Activated CD4-positive, alpha-beta T cell treated with anti-CD3 and anti-CD28 coated beads for 36 hours (primary cell): ENCODE measurements at regions not wholly inside any gene's neighbourhood (a gene's known extent, or its start where the extent isn't known, plus 50 kb on each side); places are given as distances from the start of the nearest gene placed in this dataset.
"Not testable (repeated sequence)": the region's sequence is repeated elsewhere in the genome, so short reads cannot be mapped to it uniquely, and the experiment has no call there.

Experiments
- ATAC-seq: fragments of 200-7000 bp; cut with Tn5 transposase; one replicate; pipeline ENCODE4 v1.10.0; 2021; ENCODE audit warnings: mild to moderate bottlenecking, moderate library complexity
- CTCF ChIA-PET: fragments of 350-600 bp; sonication (Branson Sonifier 250); formaldehyde crosslinking; loops from one replicate; lab custom pipeline; 2021; ENCODE audit warnings: antibody characterized with exemption; lab: Charles Lee
- POLR2A ChIA-PET: fragments of 350-600 bp; sonication (Branson Sonifier 250); formaldehyde crosslinking; loops from one replicate; lab custom pipeline; 2021; ENCODE audit warnings: antibody characterized with exemption, inconsistent platforms; lab: Charles Lee
- DNase-seq: peaks from one replicate; pipeline ENCODE4 v3.0.0-alpha.2; 2020
- H3K27ac Mint-ChIP-seq: one replicate; pipeline ENCODE4 v1.8.0; 2021; ENCODE audit warnings: mixed read lengths
- H3K27me3 Mint-ChIP-seq: one replicate; pipeline ENCODE4 v1.8.0; 2021; ENCODE audit warnings: mixed read lengths
- H3K36me3 Mint-ChIP-seq: one replicate; pipeline ENCODE4 v1.8.0; 2021; ENCODE audit warnings: low read depth, mixed read lengths
- H3K4me1 Mint-ChIP-seq: one replicate; pipeline ENCODE4 v1.8.0; 2021; ENCODE audit warnings: mixed read lengths
- H3K4me3 Mint-ChIP-seq: one replicate; pipeline ENCODE4 v1.8.0; 2021; ENCODE audit warnings: mild to moderate bottlenecking, moderate library complexity, mixed read lengths
- H3K9me3 Mint-ChIP-seq: one replicate; pipeline ENCODE4 v1.8.0; 2021; ENCODE audit warnings: low read depth, mixed read lengths
- intact Hi-C, 2 experiments: fragments of 100-400 bp; cut with DNase I in 1 of 2; cut with micrococcal nuclease in 1 of 2; formaldehyde crosslinking; loops; one replicate each; pipeline versions ENCODE4 v1.14.2 to v1.15.1; 2022 to 2024; cut with DNase I, micrococcal nuclease

DNA sequence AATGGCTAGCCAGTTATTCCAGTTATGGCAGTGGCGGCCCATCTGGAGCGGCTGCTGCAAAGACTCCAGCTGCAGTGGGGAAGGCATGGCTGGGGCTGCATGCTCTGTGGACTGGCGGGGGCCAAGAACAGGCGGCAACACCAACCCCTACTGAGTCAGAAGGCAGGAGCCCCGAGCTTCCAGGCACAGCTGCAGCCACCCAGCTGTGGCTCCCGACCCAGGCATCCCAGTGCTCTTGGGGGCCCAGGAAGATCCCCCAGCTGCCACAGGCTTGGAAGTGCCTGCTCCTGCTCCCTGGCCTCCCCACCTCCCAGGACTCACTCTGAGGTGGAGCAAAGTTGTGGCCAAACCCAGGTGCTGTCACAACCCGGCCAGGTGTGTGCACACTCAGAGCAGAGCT, 317.0 kb upstream of the RRP15 start:
- H3K36me3 Mint-ChIP-seq = no peaks in the 10 kb centered on the region
- ChIA-PET POLR2A (no interaction called here), CTCF (interaction anchor here (0.5 kb wide), 1 partner anchor 9 kb away, joined by 3 read pairs; no protein-coding TSS in a partner anchor)
- intact Hi-C loops = no loop called here
- H3K4me3 Mint-ChIP-seq = no peak overlapping the region
- peaks cover 3% of the 10 kb centered on the region for H3K9me3 Mint-ChIP-seq
- no peak overlapping the region for H3K27ac Mint-ChIP-seq
- no peaks in the 10 kb centered on the region for H3K27me3 Mint-ChIP-seq
- no peak for DNase-seq
- H3K4me1 Mint-ChIP-seq = no peaks in the 10 kb centered on the region
- no peak for ATAC-seq

DNA sequence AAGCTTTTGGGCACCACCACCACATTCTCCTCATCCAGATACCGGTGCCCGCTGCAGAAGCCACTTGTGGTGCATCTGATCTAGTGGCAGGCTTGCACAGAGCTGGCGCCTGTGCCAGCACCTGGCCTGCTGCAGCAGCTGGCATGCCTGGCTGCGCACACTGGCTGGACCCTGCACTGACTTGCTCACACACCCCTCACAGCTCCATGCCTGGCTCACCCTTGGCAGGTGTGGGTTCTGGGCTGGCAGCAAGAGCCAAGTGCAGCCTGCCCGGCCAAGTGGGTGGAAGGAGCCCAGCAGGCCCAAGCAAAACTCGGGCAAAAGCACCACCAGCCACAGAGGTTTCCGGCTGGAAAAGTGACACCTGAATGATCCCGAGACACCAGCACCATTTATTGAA, 315.7 kb upstream of the RRP15 start:
- ATAC-seq (no peak), DNase-seq (no peak)
- CTCF ChIA-PET = interaction anchor here (0.6 kb wide), 1 partner anchor 388 kb away, joined by 4 read pairs; no protein-coding TSS in a partner anchor
- POLR2A ChIA-PET = no interaction called here
- no peak overlapping the region for H3K27ac Mint-ChIP-seq
- H3K9me3 Mint-ChIP-seq = peaks cover 3% of the 10 kb centered on the region
- no peaks in the 10 kb centered on the region for H3K27me3 Mint-ChIP-seq
- no peak overlapping the region for H3K4me3 Mint-ChIP-seq
- intact Hi-C loops = no loop called here
- no peaks in the 10 kb centered on the region for H3K4me1 Mint-ChIP-seq
- H3K36me3 Mint-ChIP-seq = no peaks in the 10 kb centered on the region

GRCh38 chr1:217977943-217978342, 307.1 kb upstream of the RRP15 start:
- ChIA-PET POLR2A (no interaction called here), CTCF (interaction anchor here (0.6 to 0.7 kb wide), 2 partner anchors 461 to 976 kb away, joined by 3 to 4 read pairs; no protein-coding TSS in a partner anchor)
- intact Hi-C loops = no loop called here
- Mint-ChIP-seq H3K36me3 (no peaks in the 10 kb centered on the region), H3K27me3 (no peaks in the 10 kb centered on the region), H3K4me3 (no peak overlapping the region), H3K4me1 (no peaks in the 10 kb centered on the region), H3K27ac (no peak overlapping the region), H3K9me3 (peaks cover 13% of the 10 kb centered on the region)
- no peak for DNase-seq
- no peak for ATAC-seq

DNA sequence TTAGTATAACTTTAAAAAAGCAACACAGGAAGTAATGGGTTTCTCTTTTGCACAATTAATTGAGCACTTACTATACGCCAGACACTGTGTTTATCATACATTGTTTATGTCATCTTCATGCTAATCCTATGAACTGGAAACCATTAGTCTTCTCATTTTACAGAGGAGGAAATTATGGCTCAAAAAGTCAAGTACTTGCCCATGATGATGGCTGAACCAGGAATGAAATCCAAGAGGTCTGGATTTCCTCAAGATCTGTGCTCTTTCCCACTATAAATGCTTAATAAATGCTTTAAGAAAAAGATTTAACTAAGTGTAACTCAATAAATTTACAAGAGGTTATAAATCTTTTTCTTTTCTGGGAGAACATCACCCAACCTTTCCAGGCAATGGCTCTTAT, 303.7 kb upstream of the RRP15 start:
- H3K9me3 Mint-ChIP-seq = peaks cover 11% of the 10 kb centered on the region
- ChIA-PET CTCF (no interaction called here), POLR2A (no interaction called here)
- H3K36me3 Mint-ChIP-seq = no peaks in the 10 kb centered on the region
- intact Hi-C loops = no loop called here
- H3K4me1 Mint-ChIP-seq = no peaks in the 10 kb centered on the region
- H3K27ac Mint-ChIP-seq = no peak overlapping the region
- DNase-seq (no peak), ATAC-seq (no peak)
- H3K4me3 Mint-ChIP-seq = no peak overlapping the region
- no peaks in the 10 kb centered on the region for H3K27me3 Mint-ChIP-seq

DNA sequence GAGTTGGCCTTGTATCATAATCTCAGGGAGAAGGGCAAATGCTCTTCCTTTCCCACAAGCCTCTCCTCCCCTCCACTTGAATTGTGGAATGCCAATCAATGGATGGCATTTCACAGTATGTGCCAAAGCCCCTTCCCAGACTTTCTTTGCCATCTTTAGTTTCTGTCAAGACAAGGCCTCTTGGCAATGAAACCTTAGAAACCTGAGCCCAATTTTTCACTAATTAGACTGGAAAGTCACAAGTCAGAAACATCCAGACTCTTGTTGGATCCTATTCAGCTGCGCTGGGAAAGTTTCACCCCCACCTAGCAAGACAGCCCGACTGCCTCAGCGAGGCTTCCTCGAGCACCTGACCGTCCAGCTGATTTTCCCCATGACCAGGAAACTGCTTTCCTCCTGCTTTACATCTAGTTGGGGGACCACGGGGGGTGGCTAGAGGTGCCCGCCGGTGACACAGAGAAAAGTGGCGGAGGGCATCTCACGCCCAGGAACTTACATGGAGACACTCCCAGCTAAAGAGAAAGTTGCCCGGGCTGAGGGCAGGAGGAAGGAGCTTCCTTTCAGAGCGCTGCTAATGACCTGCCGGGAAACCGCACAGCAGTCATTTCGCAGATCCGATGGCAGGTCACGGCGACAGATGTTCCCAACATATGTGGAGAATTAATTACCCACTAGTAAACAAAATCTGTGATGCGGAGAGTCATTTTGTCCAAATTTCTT, 302.6 kb upstream of the RRP15 start:
- Mint-ChIP-seq H3K4me3 (no peak overlapping the region), H3K4me1 (no peaks in the 10 kb centered on the region), H3K9me3 (peaks cover 7% of the 10 kb centered on the region), H3K36me3 (no peaks in the 10 kb centered on the region), H3K27me3 (no peaks in the 10 kb centered on the region), H3K27ac (no peak overlapping the region)
- CTCF ChIA-PET = no interaction called here
- ATAC-seq = no peak
- intact Hi-C loops = no loop called here
- DNase-seq = no peak
- POLR2A ChIA-PET = no interaction called here

DNA sequence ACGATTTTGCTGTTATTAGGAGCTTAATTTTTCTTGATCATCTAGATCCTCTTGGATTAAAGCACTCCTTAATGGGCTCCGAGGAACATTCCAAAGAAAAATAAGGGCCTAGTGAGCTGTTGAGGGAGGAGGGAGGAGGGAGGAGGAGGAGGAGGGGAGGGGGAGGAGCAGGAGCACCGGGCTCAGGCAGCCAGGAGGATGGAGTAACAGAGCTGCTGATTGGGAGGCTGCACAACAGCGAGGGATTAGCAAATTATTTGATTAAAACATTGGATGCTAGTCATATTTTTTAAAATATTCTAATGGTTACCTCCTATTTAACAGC, 302.1 kb upstream of the RRP15 start:
- intact Hi-C loops = no loop called here
- no peaks in the 10 kb centered on the region for H3K27me3 Mint-ChIP-seq
- H3K4me3 Mint-ChIP-seq = no peak overlapping the region
- no peak overlapping the region for H3K27ac Mint-ChIP-seq
- DNase-seq (no peak), ATAC-seq (no peak)
- POLR2A ChIA-PET = no interaction called here
- CTCF ChIA-PET = no interaction called here
- H3K4me1 Mint-ChIP-seq = no peaks in the 10 kb centered on the region
- peaks cover 7% of the 10 kb centered on the region for H3K9me3 Mint-ChIP-seq
- H3K36me3 Mint-ChIP-seq = no peaks in the 10 kb centered on the region

DNA sequence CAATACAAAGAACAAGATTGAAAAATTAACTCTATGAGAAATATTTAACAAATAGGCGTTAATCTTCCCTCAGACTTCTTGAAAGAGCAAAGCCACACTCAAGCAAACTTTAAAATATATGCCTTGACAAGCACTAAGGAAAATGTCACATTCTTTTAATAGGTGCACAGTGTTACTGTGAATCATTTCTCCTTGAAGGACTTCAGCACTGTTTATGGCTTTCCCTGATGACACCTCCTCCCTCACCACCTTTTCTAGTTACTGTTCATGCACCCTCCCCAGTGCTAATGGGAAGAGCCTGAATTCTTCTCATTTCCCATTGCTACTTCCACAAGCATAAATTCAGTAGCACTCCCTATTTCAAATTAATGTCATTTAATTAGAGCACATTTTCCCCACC, 299.5 kb upstream of the RRP15 start:
- ATAC-seq (no peak), DNase-seq (no peak)
- no peaks in the 10 kb centered on the region for H3K36me3 Mint-ChIP-seq
- ChIA-PET CTCF (no interaction called here), POLR2A (no interaction called here)
- no peak overlapping the region for H3K27ac Mint-ChIP-seq
- intact Hi-C loops = no loop called here
- no peaks in the 10 kb centered on the region for H3K27me3 Mint-ChIP-seq
- H3K9me3 Mint-ChIP-seq = peaks cover 4% of the 10 kb centered on the region
- H3K4me1 Mint-ChIP-seq = no peaks in the 10 kb centered on the region
- H3K4me3 Mint-ChIP-seq = no peak overlapping the region

DNA sequence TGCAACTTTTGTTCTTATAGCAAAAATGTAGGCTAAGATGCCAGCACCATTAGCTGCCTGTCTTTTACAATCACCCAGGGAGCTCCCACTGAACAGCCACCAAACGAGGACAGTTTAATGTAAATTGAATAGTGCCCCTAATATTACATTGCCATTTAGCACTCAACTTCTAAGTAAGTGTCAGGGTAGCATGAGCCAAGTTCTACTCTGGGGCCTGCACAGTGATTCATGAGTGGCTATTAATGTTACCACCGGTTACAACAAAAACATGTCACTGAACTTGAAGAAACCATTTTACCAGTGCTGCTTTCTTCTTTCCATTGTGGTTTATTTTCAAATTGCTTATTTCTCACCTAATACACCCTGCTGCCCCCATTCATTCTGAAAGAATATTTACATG, 295.6 kb upstream of the RRP15 start:
- ATAC-seq (no peak), DNase-seq (no peak)
- H3K27me3 Mint-ChIP-seq = no peaks in the 10 kb centered on the region
- intact Hi-C loops = no loop called here
- peaks cover 8% of the 10 kb centered on the region for H3K9me3 Mint-ChIP-seq
- POLR2A ChIA-PET = no interaction called here
- H3K4me1 Mint-ChIP-seq = no peaks in the 10 kb centered on the region
- no peak overlapping the region for H3K27ac Mint-ChIP-seq
- CTCF ChIA-PET = no interaction called here
- H3K4me3 Mint-ChIP-seq = no peak overlapping the region
- no peaks in the 10 kb centered on the region for H3K36me3 Mint-ChIP-seq

- CTCF ChIA-PET = no interaction called here
- H3K27ac Mint-ChIP-seq = no peak overlapping the region
- POLR2A ChIA-PET = no interaction called here
- H3K4me1 Mint-ChIP-seq = no peaks in the 10 kb centered on the region
- intact Hi-C loops = no loop called here
- no peaks in the 10 kb centered on the region for H3K36me3 Mint-ChIP-seq
- H3K9me3 Mint-ChIP-seq = peaks cover 11% of the 10 kb centered on the region
- H3K4me3 Mint-ChIP-seq = no peak overlapping the region
- no peaks in the 10 kb centered on the region for H3K27me3 Mint-ChIP-seq
- no peak for DNase-seq
- no peak for ATAC-seq
Observed at GRCh38 chr1:217993439-217993838, 291.7 kb upstream of the RRP15 start.

DNA sequence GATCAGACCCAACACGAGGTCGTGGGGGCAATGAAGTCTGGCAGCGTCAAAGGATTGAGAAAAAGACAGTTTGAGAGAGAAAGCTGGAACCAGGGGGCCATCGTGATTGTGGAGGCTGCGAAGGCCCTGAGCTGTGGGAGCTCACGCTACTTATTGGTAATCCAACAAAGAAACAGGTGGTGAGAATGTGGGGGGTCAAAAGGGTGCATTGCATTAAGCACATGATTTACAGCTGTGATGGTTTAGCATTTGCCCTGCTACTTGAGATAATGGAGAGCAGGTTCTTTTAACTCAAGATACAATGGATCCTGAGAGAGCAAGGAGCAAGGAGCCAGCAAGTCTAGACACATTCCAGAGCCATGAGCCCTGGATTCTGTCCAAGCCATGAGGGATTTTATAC, 276.8 kb upstream of the RRP15 start:
- H3K27me3 Mint-ChIP-seq, intact Hi-C loops, ATAC-seq, DNase-seq, H3K36me3 Mint-ChIP-seq, CTCF ChIA-PET, H3K4me3 Mint-ChIP-seq, H3K27ac Mint-ChIP-seq, H3K4me1 Mint-ChIP-seq, POLR2A ChIA-PET, H3K9me3 Mint-ChIP-seq: not testable (repeated sequence)

DNA sequence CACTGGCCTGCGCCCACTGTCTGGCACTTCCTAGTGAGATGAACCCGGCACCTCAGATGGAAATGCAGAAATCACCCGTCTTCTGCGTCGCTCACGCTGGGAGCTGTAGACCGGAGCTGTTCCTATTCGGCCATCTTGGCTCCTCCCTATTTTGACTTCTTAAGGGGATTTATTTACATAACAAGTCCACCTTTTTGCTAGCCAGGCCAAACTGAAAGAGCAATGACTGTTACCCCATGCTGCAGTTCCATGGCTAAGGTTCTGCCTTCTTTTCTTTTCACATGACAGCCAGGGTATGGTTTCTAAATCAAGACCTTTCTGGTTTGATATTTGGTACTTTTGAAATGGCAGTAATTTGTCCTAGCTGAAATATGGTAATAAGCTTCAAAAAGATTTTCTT, 270.0 kb upstream of the RRP15 start:
- DNase-seq, H3K36me3 Mint-ChIP-seq, H3K4me1 Mint-ChIP-seq, H3K27ac Mint-ChIP-seq, ATAC-seq, H3K4me3 Mint-ChIP-seq, CTCF ChIA-PET, POLR2A ChIA-PET, H3K9me3 Mint-ChIP-seq, intact Hi-C loops, H3K27me3 Mint-ChIP-seq: not testable (repeated sequence)

GRCh38 chr1:218024211-218024720, 260.8 kb upstream of the RRP15 start:
- no peak for ATAC-seq
- Mint-ChIP-seq H3K4me1 (no peaks in the 10 kb centered on the region), H3K27me3 (no peaks in the 10 kb centered on the region), H3K9me3 (peaks cover 5% of the 10 kb centered on the region), H3K4me3 (no peak overlapping the region), H3K36me3 (no peaks in the 10 kb centered on the region), H3K27ac (no peak overlapping the region)
- DNase-seq = no peak
- ChIA-PET POLR2A (no interaction called here), CTCF (no interaction called here)
- intact Hi-C loops = no loop called here
